Skin epidermis (tissue), 12 donors: ENCODE measurements at regions not wholly inside any gene's neighbourhood (a gene's known extent, or its start where the extent isn't known, plus 50 kb on each side); places are given as distances from the start of the nearest gene placed in this dataset.

Experiments
- H3K27ac ChIP-seq, 21 experiments: fragments of 200-600 bp; sonication (generic) in 11 of 21; one replicate each; pipeline ENCODE4 v1.5.0; 2020; ENCODE audit warnings: mild to moderate bottlenecking in 3 of 21, inconsistent platforms in 2 of 21, moderate library complexity in 2 of 21
- H3K4me3 ChIP-seq, 7 experiments: fragments of 200-600 bp; sonication (generic) in 2 of 7; one replicate each; pipeline ENCODE4 v1.5.0; 2020; ENCODE audit warnings: inconsistent platforms in 2 of 7, mild to moderate bottlenecking in 2 of 7, moderate library complexity in 1 of 7

GRCh38 chr5:74164725-74165235 lies 475.7 kb downstream of the ENC1 start:
- H3K4me3 ChIP-seq, result no peak overlapping the region
- H3K27ac ChIP-seq, result peak overlapping the region in 1 of 21 experiments; percentile 19

GRCh38 chr5:74162524-74162923 lies 478.0 kb downstream of the ENC1 start:
- H3K4me3 ChIP-seq, result no peak overlapping the region
- H3K27ac ChIP-seq, result no peak overlapping the region

GRCh38 chr5:74161170-74161569 lies 479.4 kb downstream of the ENC1 start:
- H3K27ac ChIP-seq, result no peak overlapping the region
- no peak overlapping the region for H3K4me3 ChIP-seq

- no peak overlapping the region for H3K4me3 ChIP-seq
- H3K27ac ChIP-seq, result no peak overlapping the region
Observed at GRCh38 chr5:74156728-74157383, 483.7 kb downstream of the ENC1 start.

- Histone ChIP-seq H3K27ac (no peak overlapping the region), H3K4me3 (no peak overlapping the region)
Observed at GRCh38 chr5:74155501-74155900, 485.0 kb downstream of the ENC1 start.

GRCh38 chr5:74154526-74154925 lies 486.0 kb downstream of the ENC1 start:
- Histone ChIP-seq H3K27ac (no peak overlapping the region), H3K4me3 (no peak overlapping the region)

GRCh38 chr5:74153255-74153790 lies 487.2 kb downstream of the ENC1 start:
- no peak overlapping the region for H3K4me3 ChIP-seq
- H3K27ac ChIP-seq, result no peak overlapping the region

- no peak overlapping the region for H3K4me3 ChIP-seq
- H3K27ac ChIP-seq, result no peak overlapping the region
Observed at GRCh38 chr5:74152625-74153254, 487.8 kb downstream of the ENC1 start.

- no peak overlapping the region for H3K27ac ChIP-seq
Observed at GRCh38 chr5:74152136-74152535, 488.4 kb downstream of the ENC1 start.

GRCh38 chr5:74149395-74149794 lies 491.1 kb downstream of the ENC1 start:
- no peak overlapping the region for H3K27ac ChIP-seq

More at GRCh38 chr5:74152136-74152535, 488.4 kb downstream of the ENC1 start:
- H3K4me3 ChIP-seq, result no peak overlapping the region

GRCh38 chr5:74148321-74148720 lies 492.2 kb downstream of the ENC1 start:
- Histone ChIP-seq H3K27ac (no peak overlapping the region), H3K4me3 (no peak overlapping the region)

More at GRCh38 chr5:74149395-74149794, 491.1 kb downstream of the ENC1 start:
- H3K4me3 ChIP-seq, result no peak overlapping the region

GRCh38 chr5:74146796-74147195 lies 493.7 kb downstream of the ENC1 start:
- no peak overlapping the region for H3K27ac ChIP-seq

GRCh38 chr5:74145951-74146350 lies 494.6 kb downstream of the ENC1 start:
- Histone ChIP-seq H3K27ac (no peak overlapping the region), H3K4me3 (no peak overlapping the region)

More at GRCh38 chr5:74146796-74147195, 493.7 kb downstream of the ENC1 start:
- H3K4me3 ChIP-seq, result no peak overlapping the region

- Histone ChIP-seq H3K4me3 (no peak overlapping the region), H3K27ac (no peak overlapping the region)
Observed at GRCh38 chr5:74143721-74144330, 496.7 kb downstream of the ENC1 start.

GRCh38 chr5:74143151-74143550 lies 497.4 kb downstream of the ENC1 start:
- Histone ChIP-seq H3K27ac (no peak overlapping the region), H3K4me3 (no peak overlapping the region)

- no peak overlapping the region for H3K27ac ChIP-seq
Observed at GRCh38 chr5:74141053-74141452, 499.5 kb downstream of the ENC1 start.

GRCh38 chr5:74140409-74140808 lies 500.1 kb downstream of the ENC1 start:
- Histone ChIP-seq H3K4me3 (no peak overlapping the region), H3K27ac (no peak overlapping the region)

More at GRCh38 chr5:74141053-74141452, 499.5 kb downstream of the ENC1 start:
- no peak overlapping the region for H3K4me3 ChIP-seq

GRCh38 chr5:74139589-74139988 lies 500.9 kb downstream of the ENC1 start:
- Histone ChIP-seq H3K27ac (no peak overlapping the region), H3K4me3 (no peak overlapping the region)

- no peak overlapping the region for H3K27ac ChIP-seq
- H3K4me3 ChIP-seq, result no peak overlapping the region
Observed at GRCh38 chr5:74138721-74139120, 501.8 kb downstream of the ENC1 start.

GRCh38 chr5:74136276-74136825 lies 504.2 kb downstream of the ENC1 start:
- no peak overlapping the region for H3K27ac ChIP-seq
- H3K4me3 ChIP-seq, result no peak overlapping the region
